ENCODE measurements at regions not wholly inside any gene's neighbourhood (a gene's known extent, or its start where the extent isn't known, plus 50 kb on each side); places are given as distances from the start of the nearest gene placed in this dataset.

- TF ChIP-seq POLR2AphosphoS5 (IDR thresholded peaks at IDR 0.05; ENCODE audit: insufficient read depth, low read depth, low read length) (no peak), CTCF (IDR thresholded peaks at IDR 0.05; ENCODE audit: extremely low read depth in 1 of 2, insufficient read depth in 1 of 2, low read depth in 1 of 2, low read length in 2 of 2) (no peak), EZH2 (IDR thresholded peaks at IDR 0.05; ENCODE audit: borderline replicate concordance, low read depth, low read length, severe bottlenecking) (no peak), MAX (IDR thresholded peaks at IDR 0.05; ENCODE audit: insufficient read depth, insufficient read length) (no peak)
Measured at GRCh38 chr20:63116412-63117106, 99.4 kb downstream of the YTHDF1 start.
